ENCODE measurements at regions not wholly inside any gene's neighbourhood (a gene's known extent, or its start where the extent isn't known, plus 50 kb on each side); places are given as distances from the start of the nearest gene placed in this dataset.

- ATAC-seq (no peak), DNase-seq (no peak)
- intact Hi-C loops (cut with DNase I), result no loop called here
- Histone ChIP-seq H3K4me1 (no peaks in the 10 kb centered on the region), H3K27me3 (ENCODE audit: low read depth) (no peaks in the 10 kb centered on the region), H3K4me3 (no peak overlapping the region), H3K9me3 (no peaks in the 10 kb centered on the region), H3K36me3 (no peaks in the 10 kb centered on the region), H3K27ac (no peak overlapping the region)
- TF ChIP-seq CTCF (IDR thresholded peaks at IDR 0.05), result no peak
Observed at GRCh38 chr13:105948143-105948542, 587.3 kb downstream of the EFNB2 start.

DNA sequence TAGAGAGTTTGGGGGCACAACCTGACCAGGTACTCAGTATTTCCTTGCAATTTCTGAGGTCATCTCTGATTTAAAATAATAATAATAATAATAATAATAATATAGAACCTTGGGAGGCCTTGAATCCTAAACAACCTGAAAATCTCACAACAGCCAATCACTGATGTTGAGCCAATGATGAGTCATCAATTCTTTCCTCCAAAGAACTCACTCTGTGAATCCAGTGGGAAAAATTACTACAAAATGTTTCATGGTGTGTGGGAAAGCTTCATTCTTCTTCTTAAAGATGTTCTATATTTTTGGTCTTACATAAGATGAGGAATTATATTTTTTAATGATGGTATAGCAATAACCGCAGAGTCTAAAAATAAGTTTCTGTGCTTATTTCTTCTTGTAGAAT is 594.6 kb downstream of the EFNB2 start:
- no peaks in the 10 kb centered on the region for H3K27me3 ChIP-seq (ENCODE audit: low read depth)
- H3K36me3 ChIP-seq, result no peaks in the 10 kb centered on the region
- H3K9me3 ChIP-seq, result no peaks in the 10 kb centered on the region
- no peak overlapping the region for H3K4me3 ChIP-seq
- ATAC-seq (no peak), DNase-seq (no peak)
- TF ChIP-seq CTCF (IDR thresholded peaks at IDR 0.05), result no peak
- no peak overlapping the region for H3K27ac ChIP-seq
- intact Hi-C loops (cut with DNase I), result no loop called here
- no peaks in the 10 kb centered on the region for H3K4me1 ChIP-seq

DNA sequence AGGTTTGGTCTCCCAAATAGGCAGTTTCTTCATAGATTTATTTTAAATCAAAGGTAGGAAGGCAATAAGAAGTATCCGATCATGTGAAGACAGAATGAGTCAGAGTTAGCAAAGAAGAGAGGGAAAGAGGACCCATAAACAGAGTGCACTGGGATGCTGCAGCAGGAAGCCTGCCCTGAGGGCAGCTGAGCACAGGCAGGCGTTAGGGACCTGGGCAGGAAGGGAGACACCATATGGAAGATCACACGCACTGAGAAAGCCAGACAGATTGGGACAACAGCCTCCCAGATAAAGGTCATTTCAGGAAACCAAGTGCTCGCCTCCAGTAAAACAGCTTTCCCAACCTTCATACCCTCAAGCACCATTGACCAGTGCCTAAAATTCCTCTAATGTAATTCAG is 598.0 kb downstream of the EFNB2 start:
- H3K4me3 ChIP-seq, result no peak overlapping the region
- intact Hi-C loops (cut with DNase I), result no loop called here
- no peaks in the 10 kb centered on the region for H3K9me3 ChIP-seq
- H3K4me1 ChIP-seq, result no peaks in the 10 kb centered on the region
- DNase-seq, result no peak
- TF ChIP-seq CTCF (IDR thresholded peaks at IDR 0.05), result no peak
- H3K27ac ChIP-seq, result no peak overlapping the region
- H3K36me3 ChIP-seq, result no peaks in the 10 kb centered on the region
- H3K27me3 ChIP-seq (ENCODE audit: low read depth), result no peaks in the 10 kb centered on the region
- no peak for ATAC-seq

DNA sequence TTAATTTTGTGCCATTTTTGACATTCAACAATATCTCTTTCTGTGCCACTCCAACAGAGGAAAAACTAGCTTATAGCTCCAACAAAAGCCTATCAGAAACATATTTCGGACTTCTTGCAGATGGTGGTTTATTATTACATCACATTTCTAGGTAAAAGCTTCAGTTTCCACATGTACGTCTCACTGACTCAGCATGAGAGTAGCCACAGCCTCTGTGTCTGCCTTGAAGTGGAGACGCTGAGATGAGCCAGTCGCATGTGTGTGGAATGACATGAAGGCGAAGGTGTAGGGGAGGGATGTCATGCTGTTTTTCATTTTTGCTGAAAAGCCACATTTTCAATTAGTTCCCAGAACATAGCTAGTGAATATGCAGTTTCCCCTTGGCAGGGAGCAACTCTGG is 598.6 kb downstream of the EFNB2 start:
- intact Hi-C loops (cut with DNase I), result no loop called here
- no peaks in the 10 kb centered on the region for H3K27me3 ChIP-seq (ENCODE audit: low read depth)
- no peak for DNase-seq

DNA sequence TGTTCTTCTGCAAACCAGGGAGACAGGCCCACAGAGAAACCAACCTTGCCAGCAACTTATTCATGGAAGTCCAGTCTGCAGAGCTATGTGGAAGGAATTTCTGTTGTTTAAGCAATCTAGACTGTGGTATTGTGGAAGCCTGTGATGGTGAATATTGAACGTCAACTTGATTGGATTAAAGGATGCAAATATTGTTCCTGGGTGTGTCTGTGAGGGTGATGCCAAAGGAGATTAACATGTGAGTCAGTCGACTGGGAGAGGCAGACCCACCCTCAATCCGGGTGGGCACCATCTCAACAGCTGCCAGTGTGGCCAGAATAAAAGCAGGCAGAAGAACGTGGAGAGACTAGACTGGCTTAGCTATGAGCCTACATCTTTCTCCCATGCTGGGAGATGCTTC is 606.0 kb downstream of the EFNB2 start:
- intact Hi-C loops (cut with DNase I), result no loop called here
- Histone ChIP-seq H3K4me3 (no peak overlapping the region), H3K4me1 (no peaks in the 10 kb centered on the region), H3K36me3 (no peaks in the 10 kb centered on the region), H3K27me3 (ENCODE audit: low read depth) (no peaks in the 10 kb centered on the region), H3K27ac (no peak overlapping the region), H3K9me3 (no peaks in the 10 kb centered on the region)
- no peak for DNase-seq
- no peak for ATAC-seq
- no peak for TF ChIP-seq CTCF (IDR thresholded peaks at IDR 0.05)

More for the DNA sequence above, 598.6 kb downstream of the EFNB2 start:
- Histone ChIP-seq H3K4me1 (no peaks in the 10 kb centered on the region), H3K27ac (no peak overlapping the region), H3K4me3 (no peak overlapping the region), H3K36me3 (no peaks in the 10 kb centered on the region), H3K9me3 (no peaks in the 10 kb centered on the region)
- TF ChIP-seq CTCF (IDR thresholded peaks at IDR 0.05), result no peak
- ATAC-seq, result no peak

GRCh38 chr13:105928901-105929300 is 606.6 kb downstream of the EFNB2 start:
- H3K4me3 ChIP-seq, result no peak overlapping the region
- no peak for TF ChIP-seq CTCF (IDR thresholded peaks at IDR 0.05)
- H3K27me3 ChIP-seq (ENCODE audit: low read depth), result no peaks in the 10 kb centered on the region
- H3K36me3 ChIP-seq, result no peaks in the 10 kb centered on the region
- H3K9me3 ChIP-seq, result no peaks in the 10 kb centered on the region
- no peaks in the 10 kb centered on the region for H3K4me1 ChIP-seq
- ATAC-seq (no peak), DNase-seq (no peak)
- intact Hi-C loops (cut with DNase I), result no loop called here
- H3K27ac ChIP-seq, result no peak overlapping the region
